ENCODE measurements at regions not wholly inside any gene's neighbourhood (a gene's known extent, or its start where the extent isn't known, plus 50 kb on each side); places are given as distances from the start of the nearest gene placed in this dataset.

DNA sequence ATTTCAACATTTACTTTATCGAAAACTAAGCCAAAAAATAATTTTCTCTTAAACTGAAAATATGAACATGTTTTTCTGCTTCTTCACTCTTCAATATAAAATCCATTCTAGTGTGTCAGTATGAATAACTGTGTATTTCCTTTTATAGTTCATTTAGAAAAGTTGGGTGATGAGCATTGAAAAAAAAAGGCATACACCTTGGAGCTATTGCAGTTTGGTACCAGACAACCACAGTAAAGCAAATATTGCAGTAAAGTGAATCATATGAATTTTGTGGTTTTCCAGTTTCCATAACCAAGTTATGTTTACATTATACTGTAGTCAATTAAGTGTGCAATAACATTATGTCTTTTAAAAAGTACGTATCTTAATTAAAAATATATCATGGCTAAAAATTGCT is 195.0 kb upstream of the FOXG1 start:
- Mint-ChIP-seq H3K4me1 (ENCODE audit: low read depth) (no peaks in the 10 kb centered on the region), H3K36me3 (ENCODE audit: low read depth) (no peaks in the 10 kb centered on the region), H3K27ac (no peak overlapping the region), H3K4me3 (ENCODE audit: low read depth) (no peak overlapping the region), H3K27me3 (ENCODE audit: low read depth) (no peaks in the 10 kb centered on the region), H3K9me3 (peaks cover 49% of the 10 kb centered on the region)
- DNase-seq (ENCODE audit: low spot score): no peak
- intact Hi-C loops (cut with micrococcal nuclease): no loop called here

DNA sequence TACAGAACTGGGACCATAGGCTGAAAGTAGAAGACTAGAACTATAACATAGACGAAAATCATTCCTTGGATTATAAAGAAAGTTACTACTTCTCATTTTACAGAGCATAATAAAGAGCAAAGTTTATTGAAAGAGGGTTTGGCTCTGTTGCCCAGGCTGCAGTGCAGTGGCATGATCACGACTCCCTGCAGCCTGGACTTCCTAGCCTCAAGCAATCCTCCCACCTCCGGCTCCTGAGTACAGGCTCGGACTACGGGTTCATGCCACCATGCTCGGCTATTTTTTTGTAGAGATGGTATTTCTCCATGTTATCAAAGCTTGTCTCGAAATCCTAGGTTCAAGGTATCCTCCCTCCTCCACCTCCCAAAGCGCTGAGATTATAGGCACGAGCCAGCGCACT is 190.1 kb upstream of the FOXG1 start:
- Mint-ChIP-seq H3K4me3 (ENCODE audit: low read depth) (no peak overlapping the region), H3K4me1 (ENCODE audit: low read depth) (no peaks in the 10 kb centered on the region), H3K36me3 (ENCODE audit: low read depth) (no peaks in the 10 kb centered on the region), H3K27ac (no peak overlapping the region), H3K27me3 (ENCODE audit: low read depth) (no peaks in the 10 kb centered on the region), H3K9me3 (peaks cover 50% of the 10 kb centered on the region)
- no peak for DNase-seq (ENCODE audit: low spot score)
- intact Hi-C loops (cut with micrococcal nuclease): no loop called here

DNA sequence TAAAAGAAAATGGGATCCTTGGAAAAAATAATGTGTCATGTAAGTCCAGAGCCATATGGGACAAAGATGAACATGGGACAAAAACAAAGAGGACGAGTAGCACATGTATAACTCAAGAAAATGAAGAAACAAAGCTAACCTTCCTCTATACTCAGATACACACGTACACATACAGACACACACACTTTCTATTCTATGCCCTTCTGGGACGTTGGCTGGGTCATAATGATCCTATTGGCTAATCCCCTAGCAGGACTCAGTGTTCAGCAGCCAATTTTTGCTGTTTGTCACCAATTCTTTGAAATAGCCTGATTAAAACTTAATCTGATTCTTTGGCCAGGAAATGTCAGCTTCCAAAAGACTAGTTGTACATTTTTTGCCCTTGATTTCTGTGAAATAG is 189.4 kb upstream of the FOXG1 start:
- no peak overlapping the region for H3K4me3 Mint-ChIP-seq (ENCODE audit: low read depth)

DNA sequence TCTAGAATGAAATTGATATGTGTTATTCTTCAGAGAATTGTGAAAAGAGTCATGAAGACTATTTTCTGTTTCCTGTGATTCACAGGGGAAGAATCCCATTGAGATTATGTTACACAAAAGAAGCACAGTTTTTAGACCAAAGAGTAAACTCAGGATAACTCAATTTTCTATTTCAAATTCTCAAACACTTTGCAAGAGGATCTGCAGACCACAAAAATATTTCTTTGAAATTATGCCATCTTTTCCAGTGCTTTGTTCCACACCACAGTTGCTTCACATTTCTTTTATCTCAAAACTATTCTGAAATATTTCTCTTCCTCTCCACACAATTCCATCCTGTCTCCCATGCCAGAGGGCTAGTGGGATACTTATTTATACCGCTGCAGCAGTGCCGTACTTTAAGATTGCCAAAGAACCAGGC is 188.9 kb upstream of the FOXG1 start:
- intact Hi-C loops (cut with micrococcal nuclease): no loop called here
- H3K36me3 Mint-ChIP-seq (ENCODE audit: low read depth): no peaks in the 10 kb centered on the region
- no peak for DNase-seq (ENCODE audit: low spot score)
- no peak overlapping the region for H3K27ac Mint-ChIP-seq
- no peaks in the 10 kb centered on the region for H3K27me3 Mint-ChIP-seq (ENCODE audit: low read depth)
- H3K4me3 Mint-ChIP-seq (ENCODE audit: low read depth): no peak overlapping the region
- H3K4me1 Mint-ChIP-seq (ENCODE audit: low read depth): no peaks in the 10 kb centered on the region
- H3K9me3 Mint-ChIP-seq: peaks cover 51% of the 10 kb centered on the region

More for the DNA sequence above, 189.4 kb upstream of the FOXG1 start:
- H3K27me3 Mint-ChIP-seq (ENCODE audit: low read depth): no peaks in the 10 kb centered on the region
- H3K9me3 Mint-ChIP-seq: peaks cover 51% of the 10 kb centered on the region
- no peak overlapping the region for H3K27ac Mint-ChIP-seq
- intact Hi-C loops (cut with micrococcal nuclease): no loop called here
- no peak for DNase-seq (ENCODE audit: low spot score)
- H3K4me1 Mint-ChIP-seq (ENCODE audit: low read depth): no peaks in the 10 kb centered on the region
- H3K36me3 Mint-ChIP-seq (ENCODE audit: low read depth): no peaks in the 10 kb centered on the region

DNA sequence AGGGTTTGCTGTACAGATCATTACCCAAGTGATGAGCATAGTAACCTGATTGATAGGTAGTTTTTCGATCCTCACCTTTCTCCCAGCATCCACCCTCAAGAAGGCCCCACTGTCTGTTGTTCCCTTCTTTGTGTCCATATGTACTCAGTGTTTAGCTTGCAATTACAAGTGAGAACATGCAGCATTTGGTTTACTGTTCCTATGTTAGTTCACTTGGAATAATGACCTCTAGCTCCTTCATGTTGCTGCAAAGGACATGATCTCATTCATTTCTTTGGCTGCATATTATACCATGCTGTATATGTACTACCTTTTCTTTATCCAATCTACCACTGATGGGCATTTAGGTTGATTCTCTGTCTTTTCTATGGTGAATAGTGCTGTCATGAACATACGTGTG is 181.6 kb upstream of the FOXG1 start:
- H3K4me3 Mint-ChIP-seq (ENCODE audit: low read depth): no peak overlapping the region
- no peaks in the 10 kb centered on the region for H3K36me3 Mint-ChIP-seq (ENCODE audit: low read depth)
- peaks cover 50% of the 10 kb centered on the region for H3K9me3 Mint-ChIP-seq
- H3K27ac Mint-ChIP-seq: no peak overlapping the region
- intact Hi-C loops (cut with micrococcal nuclease): no loop called here
- H3K27me3 Mint-ChIP-seq (ENCODE audit: low read depth): no peaks in the 10 kb centered on the region
- H3K4me1 Mint-ChIP-seq (ENCODE audit: low read depth): no peaks in the 10 kb centered on the region
- no peak for DNase-seq (ENCODE audit: low spot score)

DNA sequence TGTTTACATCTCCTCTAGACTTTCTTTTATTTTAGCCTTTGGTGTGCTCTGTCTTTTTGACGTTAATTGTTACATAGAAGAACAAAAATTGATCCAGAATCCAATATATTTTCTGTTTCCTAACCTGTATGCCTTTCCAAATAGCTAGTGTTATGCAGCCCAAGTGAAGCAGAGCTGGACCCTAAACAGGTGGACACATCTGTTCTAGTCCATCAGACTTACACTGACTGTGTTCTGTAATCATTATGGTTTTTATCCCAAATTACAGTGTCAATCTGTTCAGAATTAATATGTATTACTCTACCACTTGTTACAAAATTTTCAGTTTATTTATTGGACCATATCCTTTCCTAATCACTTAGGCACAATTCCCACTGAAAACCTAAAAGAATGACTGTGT is 176.8 kb upstream of the FOXG1 start:
- H3K4me3 Mint-ChIP-seq (ENCODE audit: low read depth): no peak overlapping the region
- no peak overlapping the region for H3K27ac Mint-ChIP-seq
- no peak for DNase-seq (ENCODE audit: low spot score)
- intact Hi-C loops (cut with micrococcal nuclease): no loop called here
- H3K27me3 Mint-ChIP-seq (ENCODE audit: low read depth): no peaks in the 10 kb centered on the region
- peaks cover 36% of the 10 kb centered on the region for H3K9me3 Mint-ChIP-seq
- H3K36me3 Mint-ChIP-seq (ENCODE audit: low read depth): no peaks in the 10 kb centered on the region
- H3K4me1 Mint-ChIP-seq (ENCODE audit: low read depth): no peaks in the 10 kb centered on the region

DNA sequence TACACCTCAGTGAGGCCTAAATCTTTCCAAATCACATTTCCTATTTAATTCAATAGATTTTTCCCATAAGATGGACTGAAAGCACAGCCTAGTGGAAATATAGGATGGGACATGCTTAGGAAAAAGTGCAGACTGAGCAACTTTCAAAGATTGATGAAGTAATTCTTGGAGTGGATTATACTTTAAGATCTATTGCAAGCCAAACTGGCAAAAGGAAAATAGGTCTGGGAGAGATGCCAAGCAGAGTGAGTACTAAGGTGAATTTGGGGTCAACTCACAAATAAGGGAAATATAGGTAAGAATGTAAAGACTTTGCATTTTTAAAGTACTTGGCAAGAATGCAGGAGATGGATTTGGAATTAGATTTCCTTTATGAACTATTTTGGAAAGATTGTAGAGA is 170.2 kb upstream of the FOXG1 start:
- intact Hi-C loops (cut with micrococcal nuclease): no loop called here
- H3K4me3 Mint-ChIP-seq (ENCODE audit: low read depth): no peak overlapping the region
- no peaks in the 10 kb centered on the region for H3K27me3 Mint-ChIP-seq (ENCODE audit: low read depth)
- H3K4me1 Mint-ChIP-seq (ENCODE audit: low read depth): no peaks in the 10 kb centered on the region
- no peak for DNase-seq (ENCODE audit: low spot score)
- peaks cover 42% of the 10 kb centered on the region for H3K9me3 Mint-ChIP-seq
- H3K27ac Mint-ChIP-seq: no peak overlapping the region
- H3K36me3 Mint-ChIP-seq (ENCODE audit: low read depth): no peaks in the 10 kb centered on the region

DNA sequence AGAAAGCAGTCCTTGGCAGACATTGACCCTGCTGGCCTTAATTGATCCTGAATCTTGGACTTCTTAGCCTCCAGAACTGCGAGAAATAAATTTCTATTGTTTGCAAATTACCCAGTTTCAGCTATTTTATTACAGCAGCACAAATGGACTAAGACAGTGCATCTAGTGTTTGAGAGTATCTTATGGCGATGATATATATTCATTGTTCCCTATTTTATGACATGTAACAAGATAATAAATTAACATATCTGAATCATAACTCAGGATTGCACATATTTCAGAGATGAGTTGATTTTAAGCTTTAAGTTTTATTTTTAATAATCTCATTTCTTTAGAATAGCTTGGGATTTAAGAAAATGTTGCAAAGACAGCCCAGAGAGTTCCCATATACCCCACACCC is 167.4 kb upstream of the FOXG1 start:
- no peak for DNase-seq (ENCODE audit: low spot score)
- peaks cover 50% of the 10 kb centered on the region for H3K9me3 Mint-ChIP-seq
- H3K27me3 Mint-ChIP-seq (ENCODE audit: low read depth): no peaks in the 10 kb centered on the region
- intact Hi-C loops (cut with micrococcal nuclease): no loop called here
- no peak overlapping the region for H3K27ac Mint-ChIP-seq
- H3K4me1 Mint-ChIP-seq (ENCODE audit: low read depth): no peaks in the 10 kb centered on the region
- no peaks in the 10 kb centered on the region for H3K36me3 Mint-ChIP-seq (ENCODE audit: low read depth)
- H3K4me3 Mint-ChIP-seq (ENCODE audit: low read depth): no peak overlapping the region

DNA sequence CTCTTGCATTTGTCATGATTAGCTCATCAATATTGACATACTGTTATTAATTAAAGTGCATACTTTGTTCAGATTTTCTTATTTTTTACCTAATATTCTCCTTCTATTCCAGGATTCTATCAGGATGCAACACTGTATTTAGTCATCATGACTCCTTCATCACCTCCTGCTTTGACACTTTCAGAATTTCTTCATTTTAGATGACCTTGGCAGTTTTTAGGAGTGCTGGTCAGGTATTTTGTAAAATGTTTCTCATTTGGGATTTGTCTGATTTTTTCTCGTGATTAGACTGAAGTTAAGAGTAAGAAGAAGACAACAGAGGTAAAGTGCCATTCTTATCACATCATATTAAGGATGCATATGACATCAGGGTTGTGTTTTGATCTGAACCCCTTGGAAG is 167.0 kb upstream of the FOXG1 start:
- Mint-ChIP-seq H3K27ac (no peak overlapping the region), H3K27me3 (ENCODE audit: low read depth) (no peaks in the 10 kb centered on the region), H3K4me3 (ENCODE audit: low read depth) (no peak overlapping the region), H3K36me3 (ENCODE audit: low read depth) (no peaks in the 10 kb centered on the region), H3K4me1 (ENCODE audit: low read depth) (no peaks in the 10 kb centered on the region), H3K9me3 (peaks cover 51% of the 10 kb centered on the region)
- intact Hi-C loops (cut with micrococcal nuclease): no loop called here
- DNase-seq (ENCODE audit: low spot score): no peak

DNA sequence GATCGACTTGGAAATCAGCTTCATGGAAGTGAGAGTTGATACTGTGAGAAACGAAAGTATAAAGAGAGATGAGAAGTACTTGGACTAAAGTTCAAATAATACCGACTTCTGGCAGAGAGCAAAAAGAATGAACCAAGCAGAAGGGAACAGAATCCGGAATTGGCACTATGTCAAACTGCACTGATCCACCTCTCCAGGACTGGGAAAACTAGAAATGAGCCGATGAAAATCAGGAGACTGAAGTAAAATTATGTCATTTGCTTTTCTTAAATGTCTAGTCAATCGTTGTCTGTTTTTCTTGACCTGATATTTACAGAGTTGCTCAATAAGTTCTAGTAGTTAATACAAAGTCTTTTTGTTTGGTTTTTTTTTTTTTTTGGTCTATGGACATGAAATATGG is 163.0 kb upstream of the FOXG1 start:
- H3K4me3 Mint-ChIP-seq (ENCODE audit: low read depth): no peak overlapping the region
- no peak overlapping the region for H3K27ac Mint-ChIP-seq
- DNase-seq (ENCODE audit: low spot score): no peak
- peaks cover 30% of the 10 kb centered on the region for H3K9me3 Mint-ChIP-seq
- no peaks in the 10 kb centered on the region for H3K27me3 Mint-ChIP-seq (ENCODE audit: low read depth)
- no peaks in the 10 kb centered on the region for H3K36me3 Mint-ChIP-seq (ENCODE audit: low read depth)
- H3K4me1 Mint-ChIP-seq (ENCODE audit: low read depth): no peaks in the 10 kb centered on the region
- intact Hi-C loops (cut with micrococcal nuclease): no loop called here

DNA sequence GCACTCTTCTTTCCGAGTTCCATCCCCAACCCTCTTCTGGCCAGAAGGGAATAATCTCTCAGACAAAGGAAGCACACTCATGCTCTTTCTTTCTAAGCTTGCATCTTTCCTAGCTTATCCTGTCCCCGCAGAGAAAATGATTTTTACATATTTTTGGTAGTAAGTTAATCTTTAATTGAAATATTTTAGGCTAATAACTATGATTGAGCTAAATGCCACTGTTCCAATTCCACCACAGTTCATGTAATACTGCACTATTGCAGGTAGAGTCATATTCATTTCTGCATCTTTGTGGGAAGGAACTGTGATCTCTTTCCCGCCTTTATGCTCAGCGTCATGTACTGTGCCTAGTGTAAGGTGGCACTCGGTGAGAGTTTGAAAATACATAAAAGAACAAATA is 158.9 kb upstream of the FOXG1 start:
- no peak overlapping the region for H3K27ac Mint-ChIP-seq
- no peaks in the 10 kb centered on the region for H3K36me3 Mint-ChIP-seq (ENCODE audit: low read depth)
- intact Hi-C loops (cut with micrococcal nuclease): no loop called here
- no peak overlapping the region for H3K4me3 Mint-ChIP-seq (ENCODE audit: low read depth)
- peaks cover 16% of the 10 kb centered on the region for H3K9me3 Mint-ChIP-seq
- no peaks in the 10 kb centered on the region for H3K27me3 Mint-ChIP-seq (ENCODE audit: low read depth)
- H3K4me1 Mint-ChIP-seq (ENCODE audit: low read depth): no peaks in the 10 kb centered on the region
- no peak for DNase-seq (ENCODE audit: low spot score)

DNA sequence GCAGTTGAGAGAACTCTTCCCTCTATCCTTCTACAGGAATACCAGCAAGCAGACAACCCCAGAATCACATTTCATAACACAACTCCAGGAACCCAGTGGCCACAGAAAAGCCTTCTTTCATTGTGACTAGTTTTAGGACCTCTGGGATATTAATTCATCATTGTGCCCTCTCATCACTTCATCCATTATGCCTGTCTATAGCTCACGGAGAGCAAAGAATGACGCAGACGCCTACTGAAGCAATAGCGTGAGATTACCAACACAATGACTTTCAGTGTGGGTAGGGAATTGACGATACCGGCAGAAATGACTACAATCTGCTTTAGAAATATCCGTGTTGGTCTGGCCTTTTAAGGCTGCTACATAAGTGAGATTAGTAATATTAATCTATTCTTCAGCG is 158.1 kb upstream of the FOXG1 start:
- no peaks in the 10 kb centered on the region for H3K4me1 Mint-ChIP-seq (ENCODE audit: low read depth)
- H3K36me3 Mint-ChIP-seq (ENCODE audit: low read depth): no peaks in the 10 kb centered on the region
- H3K27me3 Mint-ChIP-seq (ENCODE audit: low read depth): no peaks in the 10 kb centered on the region
- no peak overlapping the region for H3K27ac Mint-ChIP-seq
- H3K9me3 Mint-ChIP-seq: peaks cover 13% of the 10 kb centered on the region
- no peak overlapping the region for H3K4me3 Mint-ChIP-seq (ENCODE audit: low read depth)
- intact Hi-C loops (cut with micrococcal nuclease): no loop called here
- no peak for DNase-seq (ENCODE audit: low spot score)

DNA sequence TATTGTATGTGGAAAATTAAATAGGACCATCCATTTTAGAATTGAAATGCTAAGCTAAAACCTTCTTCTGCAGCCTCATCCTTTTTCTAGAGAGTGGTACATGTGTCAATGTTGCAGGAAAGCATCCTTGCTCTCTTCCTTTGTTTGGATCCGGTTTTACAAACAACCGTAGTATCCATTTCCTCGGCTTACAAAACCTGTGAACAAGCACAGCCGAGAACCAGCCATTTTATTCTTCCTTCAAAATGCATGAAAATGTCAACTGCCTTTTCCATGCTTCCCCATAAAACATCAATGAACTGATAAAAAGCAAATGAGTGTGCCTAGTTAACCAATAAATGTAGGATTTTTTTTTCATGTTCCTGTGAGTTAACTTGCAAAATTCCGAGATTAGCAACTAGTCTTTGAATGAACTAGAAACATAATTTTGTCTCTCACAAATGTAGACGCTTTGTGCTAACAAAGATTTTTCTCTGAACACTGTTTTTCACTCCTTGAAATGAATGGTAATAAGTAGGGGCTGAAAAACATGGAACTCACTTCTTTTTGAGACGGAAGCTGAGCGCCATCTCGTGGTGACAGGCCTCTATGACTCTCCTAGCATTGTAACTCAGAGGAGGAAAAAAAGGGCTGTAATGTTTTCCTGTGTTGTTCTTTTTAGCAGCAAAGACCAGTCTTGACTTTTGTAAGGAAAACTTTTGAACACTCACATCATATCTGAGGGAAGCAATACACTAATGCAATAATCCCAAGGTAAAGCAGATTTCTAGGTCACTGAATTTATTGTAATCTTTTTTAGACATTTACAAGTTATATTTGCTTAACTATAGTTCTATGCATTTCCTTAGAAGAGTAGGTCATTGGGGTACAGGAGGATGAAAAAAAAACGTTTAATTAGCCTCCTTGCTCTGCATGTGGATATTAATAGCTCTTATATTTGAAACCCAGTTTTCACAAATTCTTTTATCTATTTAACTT is 157.4 kb upstream of the FOXG1 start:
- Mint-ChIP-seq H3K4me1 (ENCODE audit: low read depth) (no peaks in the 10 kb centered on the region), H3K27me3 (ENCODE audit: low read depth) (no peaks in the 10 kb centered on the region), H3K9me3 (peaks cover 8% of the 10 kb centered on the region), H3K27ac (no peak overlapping the region), H3K36me3 (ENCODE audit: low read depth) (no peaks in the 10 kb centered on the region), H3K4me3 (ENCODE audit: low read depth) (no peak overlapping the region)
- intact Hi-C loops (cut with micrococcal nuclease): no loop called here
- DNase-seq (ENCODE audit: low spot score): no peak
